WERI-Rb-1 (cell line): ENCODE measurements at regions not wholly inside any gene's neighbourhood (a gene's known extent, or its start where the extent isn't known, plus 50 kb on each side); places are given as distances from the start of the nearest gene placed in this dataset.

Experiments used
- DNase-seq: peaks from one replicate; pipeline ENCODE4 v3.0.0-alpha.2; 2020
- H3K27ac ChIP-seq: fragments of 250-450 bp; sonication (Bioruptor Pico); 2 replicates; pipeline ENCODE4 v1.5.1; 2020; ENCODE audit warnings: mild to moderate bottlenecking, moderate library complexity
- H3K27me3 ChIP-seq: fragments of 250-450 bp; sonication (Bioruptor Pico); 2 replicates; pipeline ENCODE4 v1.5.1; 2021; ENCODE audit warnings: mild to moderate bottlenecking, low read depth, moderate library complexity; ENCODE audit not compliant: insufficient read depth, severe bottlenecking
- H3K36me3 ChIP-seq: fragments of 250-450 bp; sonication (Bioruptor Pico); 2 replicates; pipeline ENCODE4 v1.5.1; 2020; ENCODE audit warnings: mild to moderate bottlenecking, moderate library complexity
- H3K4me3 ChIP-seq: 2 replicates; pipeline ENCODE4 v1.5.1; 2011; ENCODE audit warnings: low read depth, mild to moderate bottlenecking, control low read depth, low read length
- H3K9me3 ChIP-seq: fragments of 250-450 bp; sonication (Bioruptor Pico); 2 replicates; pipeline ENCODE4 v1.5.1; 2021; ENCODE audit warnings: mild to moderate bottlenecking, moderate library complexity; ENCODE audit not compliant: severe bottlenecking
- CTCF ChIP-seq: IDR thresholded peaks from 2 replicates; pipeline ENCODE4 v1.5.1; 2011; ENCODE audit warnings: low read depth, mild to moderate bottlenecking, control low read depth, inconsistent platforms, low read length

GRCh38 chr4:11166034-11166433 lies 262.7 kb downstream of the HS3ST1 start:
- no peak for TF ChIP-seq CTCF
- no peak overlapping the region for H3K4me3 ChIP-seq
- no peaks in the 10 kb centered on the region for H3K36me3 ChIP-seq
- peaks cover 7% of the 10 kb centered on the region for H3K27me3 ChIP-seq
- DNase-seq: no peak
- H3K27ac ChIP-seq: no peak overlapping the region
- H3K9me3 ChIP-seq: no peaks in the 10 kb centered on the region

GRCh38 chr4:11165052-11165451 lies 263.6 kb downstream of the HS3ST1 start:
- peaks cover 7% of the 10 kb centered on the region for H3K27me3 ChIP-seq
- no peak overlapping the region for H3K4me3 ChIP-seq
- TF ChIP-seq CTCF: no peak
- no peak for DNase-seq
- no peaks in the 10 kb centered on the region for H3K36me3 ChIP-seq
- H3K27ac ChIP-seq: no peak overlapping the region
- no peaks in the 10 kb centered on the region for H3K9me3 ChIP-seq

- Histone ChIP-seq H3K4me3 (no peak overlapping the region), H3K36me3 (no peaks in the 10 kb centered on the region), H3K27ac (no peak overlapping the region), H3K9me3 (no peaks in the 10 kb centered on the region), H3K27me3 (peaks cover 6% of the 10 kb centered on the region)
- DNase-seq: no peak
- TF ChIP-seq CTCF: no peak
These were observed 268.4 kb downstream of the HS3ST1 start for GRCh38 chr4:11160288-11160687.

GRCh38 chr4:11158971-11159370 lies 269.7 kb downstream of the HS3ST1 start:
- TF ChIP-seq CTCF: no peak
- Histone ChIP-seq H3K27me3 (peaks cover 1% of the 10 kb centered on the region), H3K9me3 (no peaks in the 10 kb centered on the region), H3K4me3 (no peak overlapping the region), H3K27ac (no peak overlapping the region), H3K36me3 (no peaks in the 10 kb centered on the region)
- no peak for DNase-seq

GRCh38 chr4:11155208-11155867 lies 273.4 kb downstream of the HS3ST1 start:
- TF ChIP-seq CTCF: no peak
- Histone ChIP-seq H3K9me3 (no peaks in the 10 kb centered on the region), H3K27ac (no peak overlapping the region), H3K4me3 (no peak overlapping the region), H3K27me3 (no peaks in the 10 kb centered on the region), H3K36me3 (no peaks in the 10 kb centered on the region)
- DNase-seq: no peak

GRCh38 chr4:11153171-11153750 lies 275.4 kb downstream of the HS3ST1 start:
- Histone ChIP-seq H3K9me3 (no peaks in the 10 kb centered on the region), H3K4me3 (no peak overlapping the region), H3K36me3 (no peaks in the 10 kb centered on the region), H3K27ac (no peak overlapping the region), H3K27me3 (no peaks in the 10 kb centered on the region)
- TF ChIP-seq CTCF: no peak
- DNase-seq: no peak
